OCI-LY7 (cell line): ENCODE measurements at regions not wholly inside any gene's neighbourhood (a gene's known extent, or its start where the extent isn't known, plus 50 kb on each side); places are given as distances from the start of the nearest gene placed in this dataset.

Experiments
- EZH2phosphoT487 ChIP-seq: fragments of 200-600 bp; sonication (generic); IDR thresholded peaks from 2 replicates; pipeline ENCODE4 v1.6.1; 2018; ENCODE audit warnings: low read depth, borderline replicate concordance, mild to moderate bottlenecking, mixed run types, antibody characterized with exemption, low read length, moderate library complexity, mixed read lengths
- TF ChIP-seq, protein P1 (sequence below): fragments of 200-600 bp; sonication (generic); conservative IDR thresholded peaks from 2 replicates; pipeline ENCODE4 v1.5.1; 2014; ENCODE audit warnings: mild to moderate bottlenecking, antibody characterized with exemption, low read length, moderate library complexity, mixed read lengths

DNA sequence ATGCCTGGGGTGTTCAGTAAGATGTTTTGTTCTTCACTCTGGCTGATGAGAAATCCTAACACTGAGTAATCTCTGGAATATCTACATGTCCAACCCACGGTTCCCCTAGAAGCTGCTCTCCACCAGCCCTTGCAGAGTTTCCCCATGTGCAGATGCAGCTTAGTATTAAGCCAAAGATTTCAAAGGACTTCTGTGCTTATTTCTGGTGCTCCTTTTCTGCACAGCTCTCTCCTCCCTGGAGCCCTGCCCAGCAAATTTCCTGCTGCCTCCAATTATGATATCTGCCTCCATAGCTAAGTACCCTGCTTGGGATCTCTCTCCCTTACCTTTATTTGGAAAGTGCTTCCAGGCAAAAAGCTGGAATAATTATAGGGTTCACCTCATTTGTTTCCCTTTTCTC is 949.3 kb downstream of the BCL11A start:
- TF ChIP-seq, protein P1, sequence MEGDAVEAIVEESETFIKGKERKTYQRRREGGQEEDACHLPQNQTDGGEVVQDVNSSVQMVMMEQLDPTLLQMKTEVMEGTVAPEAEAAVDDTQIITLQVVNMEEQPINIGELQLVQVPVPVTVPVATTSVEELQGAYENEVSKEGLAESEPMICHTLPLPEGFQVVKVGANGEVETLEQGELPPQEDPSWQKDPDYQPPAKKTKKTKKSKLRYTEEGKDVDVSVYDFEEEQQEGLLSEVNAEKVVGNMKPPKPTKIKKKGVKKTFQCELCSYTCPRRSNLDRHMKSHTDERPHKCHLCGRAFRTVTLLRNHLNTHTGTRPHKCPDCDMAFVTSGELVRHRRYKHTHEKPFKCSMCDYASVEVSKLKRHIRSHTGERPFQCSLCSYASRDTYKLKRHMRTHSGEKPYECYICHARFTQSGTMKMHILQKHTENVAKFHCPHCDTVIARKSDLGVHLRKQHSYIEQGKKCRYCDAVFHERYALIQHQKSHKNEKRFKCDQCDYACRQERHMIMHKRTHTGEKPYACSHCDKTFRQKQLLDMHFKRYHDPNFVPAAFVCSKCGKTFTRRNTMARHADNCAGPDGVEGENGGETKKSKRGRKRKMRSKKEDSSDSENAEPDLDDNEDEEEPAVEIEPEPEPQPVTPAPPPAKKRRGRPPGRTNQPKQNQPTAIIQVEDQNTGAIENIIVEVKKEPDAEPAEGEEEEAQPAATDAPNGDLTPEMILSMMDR = no peak
- TF ChIP-seq EZH2phosphoT487 = no peak
